ENCODE measurements at regions not wholly inside any gene's neighbourhood (a gene's known extent, or its start where the extent isn't known, plus 50 kb on each side); places are given as distances from the start of the nearest gene placed in this dataset.

DNA sequence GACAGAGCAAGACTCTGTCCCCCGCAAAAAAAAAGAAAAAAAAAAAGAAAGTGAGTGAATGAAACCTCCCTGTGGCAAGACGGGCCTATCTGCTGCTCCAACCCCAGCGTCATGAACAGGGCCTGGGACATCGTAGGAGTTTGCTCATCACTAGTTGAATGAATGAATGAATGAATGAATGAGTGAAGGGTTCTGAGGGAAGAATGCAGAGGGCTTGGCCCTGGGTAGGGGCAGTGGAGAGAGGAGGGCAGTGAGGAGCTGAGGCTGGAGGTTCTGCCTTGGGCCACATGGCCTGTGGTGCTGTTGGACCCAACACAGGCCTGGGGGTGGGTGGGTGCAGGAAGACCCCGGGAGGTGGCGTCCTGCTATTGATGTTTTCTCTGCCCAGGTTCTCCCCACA, 125.5 kb upstream of the CIBAR2 start:
- H3K79me2 ChIP-seq (ENCODE audit: control insufficient read depth, insufficient read depth, low read length, poor library complexity): no peaks in the 10 kb centered on the region
- H3K4me2 ChIP-seq (ENCODE audit: low read length): no peak overlapping the region
- H4K8ac ChIP-seq (ENCODE audit: low read depth, low read length): peak overlapping the region; percentile 34
- peak overlapping the region; percentile 22 for H3K14ac ChIP-seq (ENCODE audit: low read length)
- H2BK5ac ChIP-seq (ENCODE audit: low read depth, low read length, poor library complexity): no peak overlapping the region
- H3K9ac ChIP-seq (ENCODE audit: low read length): no peak overlapping the region
- peak overlapping the region; percentile 7 for H3K18ac ChIP-seq (ENCODE audit: low read length)
- H3K79me1 ChIP-seq (ENCODE audit: low read length): peaks cover 30% of the 10 kb centered on the region
- peak overlapping the region; percentile 4 for H3K4ac ChIP-seq (ENCODE audit: low read depth, low read length)
- peak overlapping the region; percentile 39 for H2BK120ac ChIP-seq (ENCODE audit: insufficient read depth, low read length, poor library complexity)
- H2AFZ ChIP-seq (ENCODE audit: insufficient read depth, low read length, poor library complexity): no peak overlapping the region
- peak overlapping the region; percentile 53 for H4K91ac ChIP-seq (ENCODE audit: low read depth, low read length)
- no peaks in the 10 kb centered on the region for H3K27me3 ChIP-seq (ENCODE audit: insufficient read depth, low read length)
- no peak overlapping the region for H3K27ac ChIP-seq (ENCODE audit: low read depth, low read length)
- H3K4me1 ChIP-seq (ENCODE audit: control insufficient read depth in 1 of 2, insufficient read depth in 2 of 2, low read length in 2 of 2): peaks cover 14 to 28% of the 10 kb centered on the region in 2 experiments
- no peaks in the 10 kb centered on the region for H3K9me3 ChIP-seq (ENCODE audit: insufficient read depth, low read depth, low read length)
- H4K12ac ChIP-seq (ENCODE audit: low read depth, low read length): no peak overlapping the region
- DNase-seq: no peak
- WGBS (ENCODE audit: extremely low coverage, insufficient coverage, insufficient read length): no CpG with 5 or more reads among the region's 6 CpGs
- peak overlapping the region; percentile 13 for H2BK12ac ChIP-seq (ENCODE audit: low read length)
- peak overlapping the region; percentile 60 for H2AK5ac ChIP-seq (ENCODE audit: low read length)
- no peak overlapping the region for H3K23ac ChIP-seq (ENCODE audit: low read length)
- H3K4me3 ChIP-seq (ENCODE audit: low read depth, low read length): no peak overlapping the region
- no peaks in the 10 kb centered on the region for H3K36me3 ChIP-seq (ENCODE audit: control insufficient read depth in 1 of 2, insufficient read depth in 2 of 2, low read length in 2 of 2)

DNA sequence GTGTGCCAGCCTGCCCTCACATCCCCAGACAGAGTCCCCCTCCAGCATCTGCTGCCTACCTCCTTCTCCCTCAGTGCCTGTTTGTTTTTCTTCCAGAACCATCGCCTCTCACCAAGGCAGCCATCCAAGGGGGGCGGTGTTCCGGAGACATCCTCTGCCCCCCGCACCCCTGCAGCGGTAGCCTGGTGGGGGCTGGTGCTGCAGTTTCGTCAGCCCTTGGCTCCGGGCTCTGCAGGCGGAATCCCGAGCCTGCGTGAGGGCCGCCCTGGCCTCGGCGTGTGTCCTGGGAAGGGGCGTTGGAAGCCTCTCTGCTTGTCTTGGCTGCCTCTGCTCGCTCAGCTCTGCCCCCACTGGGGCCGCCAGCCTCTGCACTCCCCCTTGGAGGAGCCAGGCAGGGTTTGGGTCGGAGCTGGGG, 126.0 kb upstream of the CIBAR2 start:
- Histone ChIP-seq H3K9me3 (ENCODE audit: insufficient read depth, low read depth, low read length) (no peaks in the 10 kb centered on the region), H3K4me2 (ENCODE audit: low read length) (no peak overlapping the region), H2BK5ac (ENCODE audit: low read depth, low read length, poor library complexity) (no peak overlapping the region), H3K18ac (ENCODE audit: low read length) (peak overlapping the region; percentile 7), H3K4ac (ENCODE audit: low read depth, low read length) (no peak overlapping the region), H3K23ac (ENCODE audit: low read length) (no peak overlapping the region), H2AK5ac (ENCODE audit: low read length) (peak overlapping the region; percentile 60), H4K8ac (ENCODE audit: low read depth, low read length) (peak overlapping the region; percentile 34), H3K14ac (ENCODE audit: low read length) (peak overlapping the region; percentile 22), H2AFZ (ENCODE audit: insufficient read depth, low read length, poor library complexity) (no peak overlapping the region), H4K12ac (ENCODE audit: low read depth, low read length) (no peak overlapping the region), H2BK12ac (ENCODE audit: low read length) (peak overlapping the region; percentile 13), H3K27ac (ENCODE audit: low read depth, low read length) (no peak overlapping the region), H3K36me3 (ENCODE audit: control insufficient read depth in 1 of 2, insufficient read depth in 2 of 2, low read length in 2 of 2) (no peaks in the 10 kb centered on the region), H3K79me2 (ENCODE audit: control insufficient read depth, insufficient read depth, low read length, poor library complexity) (no peaks in the 10 kb centered on the region), H4K91ac (ENCODE audit: low read depth, low read length) (peak overlapping the region; percentile 53), H3K9ac (ENCODE audit: low read length) (no peak overlapping the region), H2BK120ac (ENCODE audit: insufficient read depth, low read length, poor library complexity) (peak overlapping the region; percentile 39), H3K79me1 (ENCODE audit: low read length) (peaks cover 30% of the 10 kb centered on the region), H3K4me1 (ENCODE audit: control insufficient read depth in 1 of 2, insufficient read depth in 2 of 2, low read length in 2 of 2) (peaks cover 14 to 28% of the 10 kb centered on the region in 2 experiments), H3K4me3 (ENCODE audit: low read depth, low read length) (no peak overlapping the region), H3K27me3 (ENCODE audit: insufficient read depth, low read length) (no peaks in the 10 kb centered on the region)
- no CpG with 5 or more reads among the region's 17 CpGs for WGBS (ENCODE audit: extremely low coverage, insufficient coverage, insufficient read length)
- DNase-seq: no peak

GRCh38 chr16:85239239-85239638, 127.0 kb upstream of the CIBAR2 start:
- no peak overlapping the region for H2AK5ac ChIP-seq (ENCODE audit: low read length)
- H3K4me2 ChIP-seq (ENCODE audit: low read length): no peak overlapping the region
- H3K4me3 ChIP-seq (ENCODE audit: low read depth, low read length): no peak overlapping the region
- no peaks in the 10 kb centered on the region for H3K79me2 ChIP-seq (ENCODE audit: control insufficient read depth, insufficient read depth, low read length, poor library complexity)
- no peak overlapping the region for H4K91ac ChIP-seq (ENCODE audit: low read depth, low read length)
- H3K27ac ChIP-seq (ENCODE audit: low read depth, low read length): no peak overlapping the region
- no peak overlapping the region for H2BK120ac ChIP-seq (ENCODE audit: insufficient read depth, low read length, poor library complexity)
- no peak overlapping the region for H4K8ac ChIP-seq (ENCODE audit: low read depth, low read length)
- no peak overlapping the region for H2AFZ ChIP-seq (ENCODE audit: insufficient read depth, low read length, poor library complexity)
- H3K36me3 ChIP-seq (ENCODE audit: control insufficient read depth in 1 of 2, insufficient read depth in 2 of 2, low read length in 2 of 2): no peaks in the 10 kb centered on the region
- no peak overlapping the region for H3K4ac ChIP-seq (ENCODE audit: low read depth, low read length)
- no peaks in the 10 kb centered on the region for H3K9me3 ChIP-seq (ENCODE audit: insufficient read depth, low read depth, low read length)
- no peak overlapping the region for H4K12ac ChIP-seq (ENCODE audit: low read depth, low read length)
- WGBS (ENCODE audit: extremely low coverage, insufficient coverage, insufficient read length): no CpG with 5 or more reads among the region's 5 CpGs
- no peak overlapping the region for H2BK5ac ChIP-seq (ENCODE audit: low read depth, low read length, poor library complexity)
- no peak overlapping the region for H3K18ac ChIP-seq (ENCODE audit: low read length)
- H3K79me1 ChIP-seq (ENCODE audit: low read length): peaks cover 29% of the 10 kb centered on the region
- no peak overlapping the region for H3K23ac ChIP-seq (ENCODE audit: low read length)
- H3K4me1 ChIP-seq (ENCODE audit: control insufficient read depth in 1 of 2, insufficient read depth in 2 of 2, low read length in 2 of 2): peaks cover 13 to 27% of the 10 kb centered on the region in 2 experiments
- DNase-seq: no peak
- no peak overlapping the region for H3K9ac ChIP-seq (ENCODE audit: low read length)
- H3K14ac ChIP-seq (ENCODE audit: low read length): no peak overlapping the region
- no peaks in the 10 kb centered on the region for H3K27me3 ChIP-seq (ENCODE audit: insufficient read depth, low read length)
- peak overlapping the region; percentile 1 for H2BK12ac ChIP-seq (ENCODE audit: low read length)

GRCh38 chr16:85239871-85240270, 127.6 kb upstream of the CIBAR2 start:
- Histone ChIP-seq H2AK5ac (ENCODE audit: low read length) (no peak overlapping the region), H3K9me3 (ENCODE audit: insufficient read depth, low read depth, low read length) (no peaks in the 10 kb centered on the region), H3K4ac (ENCODE audit: low read depth, low read length) (no peak overlapping the region), H4K12ac (ENCODE audit: low read depth, low read length) (no peak overlapping the region), H3K36me3 (ENCODE audit: control insufficient read depth in 1 of 2, insufficient read depth in 2 of 2, low read length in 2 of 2) (no peaks in the 10 kb centered on the region), H3K27me3 (ENCODE audit: insufficient read depth, low read length) (no peaks in the 10 kb centered on the region), H3K9ac (ENCODE audit: low read length) (no peak overlapping the region), H3K14ac (ENCODE audit: low read length) (peak overlapping the region; percentile 4), H3K79me2 (ENCODE audit: control insufficient read depth, insufficient read depth, low read length, poor library complexity) (no peaks in the 10 kb centered on the region), H2AFZ (ENCODE audit: insufficient read depth, low read length, poor library complexity) (no peak overlapping the region), H3K79me1 (ENCODE audit: low read length) (peaks cover 24% of the 10 kb centered on the region), H3K4me2 (ENCODE audit: low read length) (no peak overlapping the region), H2BK5ac (ENCODE audit: low read depth, low read length, poor library complexity) (no peak overlapping the region), H3K18ac (ENCODE audit: low read length) (no peak overlapping the region), H2BK12ac (ENCODE audit: low read length) (peak overlapping the region; percentile 10), H4K91ac (ENCODE audit: low read depth, low read length) (no peak overlapping the region), H3K27ac (ENCODE audit: low read depth, low read length) (no peak overlapping the region), H2BK120ac (ENCODE audit: insufficient read depth, low read length, poor library complexity) (no peak overlapping the region), H4K8ac (ENCODE audit: low read depth, low read length) (no peak overlapping the region), H3K4me3 (ENCODE audit: low read depth, low read length) (no peak overlapping the region), H3K4me1 (ENCODE audit: control insufficient read depth in 1 of 2, insufficient read depth in 2 of 2, low read length in 2 of 2) (peaks cover 10 to 25% of the 10 kb centered on the region in 2 experiments), H3K23ac (ENCODE audit: low read length) (no peak overlapping the region)
- DNase-seq: no peak
- WGBS (ENCODE audit: extremely low coverage, insufficient coverage, insufficient read length): no CpG with 5 or more reads among the region's 8 CpGs

Data from trophoblast cell (in vitro differentiated cells and primary cell).